ENCODE measurements at regions not wholly inside any gene's neighbourhood (a gene's known extent, or its start where the extent isn't known, plus 50 kb on each side); places are given as distances from the start of the nearest gene placed in this dataset.
"Not testable (repeated sequence)": the region's sequence is repeated elsewhere in the genome, so short reads cannot be mapped to it uniquely, and the experiment has no call there.

GRCh38 chr5:63094730-63095129, 516.1 kb downstream of the LRRC70 start:
- DNase-seq: no peak

- no peak for DNase-seq
These were observed 510.5 kb downstream of the LRRC70 start for GRCh38 chr5:63089147-63089546.

- no peak for DNase-seq
These were observed 506.9 kb downstream of the LRRC70 start for GRCh38 chr5:63085561-63085960.

GRCh38 chr5:63083689-63084088, 505.1 kb downstream of the LRRC70 start:
- DNase-seq: not testable (repeated sequence)

GRCh38 chr5:63081402-63081801, 502.8 kb downstream of the LRRC70 start:
- DNase-seq: no peak

- no peak for DNase-seq
These were observed 491.4 kb downstream of the LRRC70 start for GRCh38 chr5:63070001-63070400.

GRCh38 chr5:63055421-63055820, 476.8 kb downstream of the LRRC70 start:
- DNase-seq: no peak

- no peak for DNase-seq
These were observed 474.5 kb downstream of the LRRC70 start for GRCh38 chr5:63053019-63053638.

GRCh38 chr5:63050916-63051315, 472.3 kb downstream of the LRRC70 start:
- no peak for DNase-seq

GRCh38 chr5:63049935-63050334, 471.3 kb downstream of the LRRC70 start:
- no peak for DNase-seq

- no peak for DNase-seq
These were observed 465.2 kb downstream of the LRRC70 start for GRCh38 chr5:63043792-63044191.

- no peak for DNase-seq
These were observed 453.7 kb downstream of the LRRC70 start for GRCh38 chr5:63032343-63032742.

GRCh38 chr5:63029891-63030290, 451.3 kb downstream of the LRRC70 start:
- DNase-seq: no peak

- no peak for DNase-seq
These were observed 447.1 kb downstream of the LRRC70 start for GRCh38 chr5:63025679-63026078.

GRCh38 chr5:63022403-63022802, 443.8 kb downstream of the LRRC70 start:
- no peak for DNase-seq

- DNase-seq: no peak
These were observed 432.5 kb downstream of the LRRC70 start for GRCh38 chr5:63011158-63011557.

GRCh38 chr5:63008195-63008594, 429.6 kb downstream of the LRRC70 start:
- no peak for DNase-seq

- DNase-seq: not testable (repeated sequence)
These were observed 416.2 kb downstream of the LRRC70 start for GRCh38 chr5:62994842-62995241.

- DNase-seq: no peak
These were observed 407.1 kb downstream of the LRRC70 start for GRCh38 chr5:62985749-62986148.

GRCh38 chr5:62982348-62982747, 403.7 kb downstream of the LRRC70 start:
- no peak for DNase-seq

GRCh38 chr5:62980884-62981283, 402.3 kb downstream of the LRRC70 start:
- no peak for DNase-seq

GRCh38 chr5:62979472-62979871, 400.9 kb downstream of the LRRC70 start:
- DNase-seq: no peak

GRCh38 chr5:62977661-62978060, 399.0 kb downstream of the LRRC70 start:
- DNase-seq: no peak

- no peak for DNase-seq
These were observed 396.0 kb downstream of the LRRC70 start for GRCh38 chr5:62974623-62975022.

- DNase-seq: no peak
These were observed 390.9 kb downstream of the LRRC70 start for GRCh38 chr5:62969409-62970120.
